HG02885 (cell line): ENCODE measurements at regions not wholly inside any gene's neighbourhood (a gene's known extent, or its start where the extent isn't known, plus 50 kb on each side); places are given as distances from the start of the nearest gene placed in this dataset.

ENCODE experiments used
- ATAC-seq: cut with Tn5 transposase; IDR thresholded peaks from one replicate; pipeline ENCODE4 v1.9.1; 2021; ENCODE audit warnings: mild to moderate bottlenecking; ENCODE audit not compliant: unreplicated experiment, poor library complexity

DNA sequence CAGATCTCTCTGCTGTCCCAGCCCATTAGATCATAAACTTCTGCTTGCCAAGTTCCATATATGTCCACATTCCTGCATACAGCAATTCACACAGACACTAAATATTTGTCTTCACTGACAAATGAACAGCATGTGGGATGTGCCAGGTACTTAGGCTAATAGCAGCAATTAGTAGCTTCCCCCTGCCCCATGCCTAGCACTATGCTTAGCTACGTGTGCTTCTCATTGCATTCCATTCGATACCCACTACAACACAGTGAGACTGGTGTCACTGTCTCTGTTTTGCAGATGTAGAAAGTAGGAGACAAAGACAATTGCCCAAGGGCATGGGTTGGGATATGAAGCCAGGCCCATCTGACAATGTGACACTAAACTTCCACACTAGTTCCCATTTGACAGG is 308.4 kb downstream of the BCL11B start:
- ATAC-seq = no peak

DNA sequence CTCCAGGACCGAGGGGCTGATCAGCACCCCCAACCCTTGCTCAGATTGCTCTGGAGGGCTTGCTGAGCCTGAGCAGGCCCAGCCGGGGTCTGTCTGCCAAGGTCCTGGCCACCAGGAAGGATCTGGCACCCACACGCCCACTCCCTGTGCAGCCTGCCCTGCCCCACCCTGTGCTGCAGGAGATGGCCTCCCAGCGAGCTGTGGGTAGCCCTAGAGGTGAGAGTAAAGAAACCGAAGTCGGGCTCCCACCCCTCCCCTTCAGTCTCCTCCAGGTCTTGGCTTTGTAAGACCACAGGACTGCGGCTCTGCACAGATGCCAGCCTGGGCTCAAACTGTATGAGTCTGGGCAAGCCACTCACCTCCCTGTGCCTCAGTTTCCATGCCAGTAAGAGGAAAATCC is 307.8 kb downstream of the BCL11B start:
- ATAC-seq = no peak

DNA sequence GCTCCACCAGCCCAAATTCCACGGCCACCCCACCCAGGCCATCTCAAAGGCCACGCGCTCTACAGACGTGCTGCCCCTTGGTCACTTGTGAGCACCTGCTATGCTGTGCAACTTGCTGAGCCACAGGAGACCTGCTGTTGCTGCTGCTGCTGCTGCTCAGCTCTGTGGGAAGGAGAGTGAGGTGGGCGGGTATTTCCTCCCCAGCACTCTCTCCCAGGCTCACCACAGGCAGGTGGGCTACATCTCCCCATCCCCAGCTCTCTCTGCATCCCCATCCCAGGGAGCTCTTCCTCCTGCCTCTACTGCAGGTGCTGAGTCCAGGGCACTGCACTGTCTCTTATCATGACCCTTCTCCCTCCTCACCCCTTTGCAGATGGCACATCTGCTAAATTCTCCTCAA is 306.9 kb downstream of the BCL11B start:
- no peak for ATAC-seq

DNA sequence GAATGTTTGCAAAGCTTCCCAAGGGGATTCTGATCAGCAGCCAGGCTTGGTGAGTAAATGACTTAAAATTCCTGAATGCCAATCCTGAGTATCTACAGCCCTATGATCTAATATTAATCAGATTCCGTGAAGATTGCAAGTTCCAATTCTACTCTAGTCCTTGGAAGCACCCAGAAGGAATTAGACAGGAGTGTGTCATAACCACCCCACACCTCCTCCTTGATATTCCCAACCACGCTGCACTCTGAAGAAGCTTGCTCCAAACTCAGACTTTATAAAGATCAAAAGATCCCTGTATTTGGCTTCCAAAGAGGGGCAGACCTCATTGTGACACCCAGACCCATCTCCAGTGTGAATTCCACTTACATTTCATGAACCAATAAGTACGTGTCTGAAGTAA is 306.0 kb downstream of the BCL11B start:
- ATAC-seq = no peak

DNA sequence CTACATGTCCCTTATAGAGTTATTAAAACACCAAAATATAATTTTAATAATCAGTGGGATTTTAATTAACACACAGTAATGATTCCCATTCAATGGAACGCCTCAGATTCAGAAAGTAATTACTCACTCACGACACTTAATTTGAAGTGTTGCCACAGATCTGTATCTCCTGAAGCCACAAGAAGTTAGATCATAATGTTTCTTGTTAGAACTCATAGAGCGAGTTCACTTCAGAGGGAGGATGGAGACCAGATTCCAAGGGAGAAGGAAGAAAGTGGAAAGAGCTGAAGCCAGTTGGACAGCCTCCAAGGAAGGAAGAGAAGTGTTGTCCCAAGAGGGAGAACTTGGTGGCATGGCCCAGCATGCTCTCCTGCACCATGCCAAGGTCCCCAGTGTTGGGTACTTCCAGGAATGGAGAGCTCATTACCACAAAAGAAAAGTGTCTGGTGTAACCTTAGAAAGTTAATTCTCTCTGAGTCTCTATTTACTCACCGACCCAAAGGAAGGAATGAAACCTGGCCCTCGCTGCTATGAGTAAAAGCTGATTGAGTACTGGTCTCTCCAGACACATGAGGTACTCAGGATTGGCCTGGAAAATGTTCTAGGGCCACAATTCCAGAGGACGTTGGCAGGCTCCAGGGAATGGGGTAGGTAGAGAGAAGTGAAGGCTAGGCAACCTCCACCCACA is 305.4 kb downstream of the BCL11B start:
- no peak for ATAC-seq

DNA sequence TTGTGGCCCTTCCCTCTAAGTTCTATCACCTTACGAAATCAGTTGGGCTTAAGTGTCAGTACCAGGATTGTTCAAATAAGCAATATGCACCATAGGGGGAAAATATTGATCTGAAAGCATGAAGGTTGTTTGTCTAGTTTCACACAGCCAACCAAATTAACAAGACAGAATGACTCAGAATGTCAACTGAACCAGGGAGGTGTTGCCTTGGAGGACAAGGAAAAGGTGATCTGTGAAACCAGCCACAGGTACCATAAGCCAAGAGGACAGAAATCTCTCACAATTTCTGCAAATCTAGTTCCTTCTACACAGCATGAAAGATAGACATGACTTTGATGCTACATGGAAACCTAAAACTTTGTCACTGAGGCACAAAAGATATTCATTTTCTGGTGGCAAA is 297.9 kb downstream of the BCL11B start:
- ATAC-seq = no peak

DNA sequence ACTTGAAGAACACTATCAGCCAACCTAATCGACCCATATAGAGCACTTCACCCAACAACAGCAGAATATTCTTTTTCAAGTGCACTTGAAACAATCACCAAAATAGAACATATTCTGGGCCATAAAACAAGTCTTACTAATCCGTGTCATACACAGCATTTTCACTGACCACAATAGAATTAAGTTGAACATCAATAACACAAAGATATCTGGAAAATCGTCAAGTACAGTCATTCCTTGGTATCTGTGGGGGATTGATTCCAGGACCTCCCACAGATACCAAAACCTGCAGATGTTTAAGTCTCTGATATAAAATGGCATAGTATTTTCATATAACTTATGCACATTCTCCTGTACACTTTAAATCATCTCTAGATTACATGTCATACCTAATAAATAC is 295.7 kb downstream of the BCL11B start:
- no peak for ATAC-seq

DNA sequence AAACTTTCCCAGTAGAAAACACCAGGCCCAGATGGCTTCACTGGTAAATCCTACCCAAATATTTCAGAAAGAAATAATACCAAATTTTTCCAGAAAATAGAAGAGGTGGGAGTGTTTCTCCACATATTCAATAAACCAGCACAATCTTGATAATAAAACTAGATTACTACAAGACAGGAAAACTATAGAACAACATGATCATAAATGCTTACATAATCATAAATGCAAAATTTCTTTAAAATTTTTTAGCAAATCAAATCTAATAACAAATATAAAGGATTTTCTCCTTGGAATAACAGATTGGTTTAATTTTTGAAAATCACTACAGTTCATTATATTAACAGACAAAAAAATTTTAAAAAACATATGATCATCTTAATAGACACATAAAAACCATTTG is 294.5 kb downstream of the BCL11B start:
- no peak for ATAC-seq

DNA sequence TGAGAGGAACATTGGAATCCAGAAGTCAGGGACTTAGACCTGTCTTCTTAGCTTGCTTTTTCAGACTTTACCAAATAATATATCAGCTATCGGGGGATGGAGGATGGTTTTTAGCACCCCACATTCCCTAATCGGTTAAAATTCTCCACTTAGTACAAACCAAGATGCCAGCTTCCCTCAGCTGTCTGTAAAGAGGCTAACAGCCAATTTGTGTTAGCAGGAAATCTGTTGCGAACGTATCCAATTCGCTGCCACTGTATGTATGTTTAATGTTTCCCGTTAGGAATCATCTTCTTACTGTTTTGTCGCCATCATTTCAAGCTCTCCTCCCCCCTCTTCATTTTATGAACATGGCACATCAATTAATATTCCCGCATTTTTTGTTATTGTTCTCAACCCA is 289.0 kb downstream of the BCL11B start:
- no peak for ATAC-seq

DNA sequence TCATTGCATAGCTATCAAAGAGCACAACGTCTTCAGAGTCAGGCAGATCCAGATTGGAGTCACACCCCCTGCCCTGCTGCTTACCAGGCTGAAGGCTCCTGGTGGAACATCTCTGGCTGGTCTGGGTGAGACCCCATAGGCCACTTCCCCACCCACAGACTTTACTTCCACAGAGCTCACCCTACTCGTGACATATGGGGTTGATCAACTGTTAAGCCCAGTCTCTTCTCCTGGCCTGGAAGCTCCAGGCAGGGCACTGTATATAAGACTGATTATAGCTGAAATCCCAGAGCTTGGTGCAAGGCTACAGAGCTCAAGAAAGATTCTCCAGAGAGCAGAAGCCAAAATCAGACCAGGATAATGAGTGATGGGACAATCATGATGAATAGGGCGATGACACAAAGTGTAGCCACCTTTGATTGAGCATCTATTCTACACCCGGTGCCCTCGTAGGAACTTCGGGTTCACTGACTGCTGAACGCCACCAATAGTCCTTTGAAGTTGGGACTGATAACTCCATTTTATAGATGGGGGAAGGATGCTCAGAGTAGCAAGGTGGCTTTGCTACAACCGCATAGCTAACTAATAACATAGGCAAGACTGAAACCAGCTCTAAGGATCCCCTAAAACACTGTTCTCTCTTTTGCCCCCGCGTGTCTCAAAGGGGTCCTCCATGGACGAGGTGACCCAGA is 287.8 kb downstream of the BCL11B start:
- ATAC-seq = no peak

DNA sequence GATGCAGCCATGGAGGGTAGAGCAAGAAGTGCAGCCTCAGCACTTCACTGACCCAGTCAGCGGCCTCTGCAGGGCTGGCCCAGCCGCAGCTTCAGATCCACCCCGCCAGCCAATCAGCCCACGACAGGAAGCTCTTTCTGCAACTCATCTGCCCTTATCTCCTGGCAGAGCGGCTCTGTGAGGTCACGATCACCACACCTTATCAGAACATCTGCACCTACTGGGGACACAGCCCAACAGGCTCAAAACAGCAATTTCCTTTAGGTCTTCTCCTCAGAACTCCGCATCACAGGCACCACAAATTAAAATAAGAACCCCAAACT is 287.3 kb downstream of the BCL11B start:
- no peak for ATAC-seq

DNA sequence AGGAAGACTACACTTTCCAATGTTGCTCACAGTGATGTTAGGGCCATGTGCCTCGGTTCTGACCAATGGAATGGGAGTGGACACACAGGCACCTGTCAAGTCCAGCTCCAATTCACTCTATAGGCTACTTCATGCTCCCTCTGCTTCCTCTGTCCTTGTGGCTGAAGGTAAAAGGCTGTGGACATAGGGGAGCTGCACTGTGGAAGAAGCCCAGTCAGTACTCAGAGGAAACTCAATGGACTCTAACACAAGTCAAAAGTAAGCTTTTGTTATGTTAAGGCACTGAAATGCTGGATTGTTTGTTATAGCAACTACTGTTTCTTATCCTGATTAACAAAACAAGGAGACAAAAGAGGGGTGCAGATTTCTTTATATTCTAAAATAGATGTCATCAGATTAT is 278.2 kb downstream of the BCL11B start:
- no peak for ATAC-seq

DNA sequence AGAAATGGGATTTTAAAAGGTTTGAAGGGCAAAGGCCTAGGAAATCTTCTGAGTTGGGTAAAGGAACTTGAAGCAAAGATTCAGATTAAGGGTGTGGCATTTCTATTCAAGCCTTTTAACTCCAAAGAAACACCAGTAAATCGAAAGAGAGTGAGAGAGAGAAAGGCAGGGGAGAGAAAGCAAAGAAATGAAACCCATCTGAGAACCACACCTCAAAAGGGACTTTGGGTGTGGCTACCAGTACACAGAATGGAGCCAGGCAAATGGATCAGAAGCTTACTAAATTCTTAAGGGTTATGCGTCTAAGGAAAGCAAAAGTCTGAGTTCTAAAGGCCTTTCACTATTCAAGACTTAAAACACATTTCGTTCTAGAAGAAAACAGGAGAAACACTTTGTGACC is 277.4 kb downstream of the BCL11B start:
- ATAC-seq = no peak

DNA sequence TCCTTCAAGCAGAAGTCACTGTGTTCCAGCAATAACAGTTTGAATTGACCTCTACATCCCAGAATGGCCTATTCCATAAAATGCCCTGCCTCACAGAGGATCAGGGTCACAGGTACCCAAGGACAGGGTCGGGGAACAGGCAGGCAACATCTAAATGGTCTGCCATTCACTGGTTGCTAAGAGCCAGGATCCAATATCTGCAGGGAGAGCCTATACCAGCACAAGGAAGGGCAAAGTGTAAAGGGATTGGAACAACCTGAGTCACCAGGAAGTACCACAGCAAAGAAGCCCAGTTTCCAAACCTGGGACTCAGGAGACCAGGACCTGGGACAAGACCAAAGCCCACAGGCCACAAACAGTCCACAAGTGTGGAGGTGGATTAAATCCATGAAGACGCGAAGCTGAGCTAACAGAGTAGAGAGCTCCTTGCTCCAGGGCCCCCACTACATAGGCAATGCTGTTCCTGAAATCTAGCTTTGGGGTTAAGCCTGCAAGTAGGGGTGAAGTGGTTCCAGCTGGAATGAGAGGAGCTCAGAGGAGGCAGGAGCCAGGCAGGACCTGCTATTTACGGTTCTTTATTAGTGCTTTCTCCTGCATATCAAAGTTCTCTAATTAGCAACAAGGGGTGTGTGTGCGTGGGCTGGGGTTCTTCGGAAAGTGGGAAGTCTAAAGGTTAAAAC is 274.3 kb downstream of the BCL11B start:
- ATAC-seq = no peak

DNA sequence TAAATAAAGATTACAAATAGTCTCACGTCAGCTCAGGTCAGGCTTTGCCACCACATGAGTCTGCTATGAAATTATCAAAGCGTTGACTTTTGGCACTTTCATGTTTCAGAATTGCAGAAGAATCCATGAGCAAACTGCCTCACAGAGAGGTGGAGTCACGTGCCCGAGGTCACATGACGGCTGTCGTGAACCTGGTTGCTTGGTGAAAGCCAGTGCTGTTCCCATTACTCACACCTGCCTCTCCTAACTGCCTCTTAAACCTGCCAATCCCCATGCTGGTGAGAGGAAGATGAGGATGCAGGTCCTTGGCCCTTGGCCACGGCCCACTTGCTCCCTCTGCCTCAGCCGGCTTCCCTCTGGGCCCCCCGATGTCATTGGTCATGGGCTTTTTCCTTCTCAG is 272.7 kb downstream of the BCL11B start:
- ATAC-seq = no peak

DNA sequence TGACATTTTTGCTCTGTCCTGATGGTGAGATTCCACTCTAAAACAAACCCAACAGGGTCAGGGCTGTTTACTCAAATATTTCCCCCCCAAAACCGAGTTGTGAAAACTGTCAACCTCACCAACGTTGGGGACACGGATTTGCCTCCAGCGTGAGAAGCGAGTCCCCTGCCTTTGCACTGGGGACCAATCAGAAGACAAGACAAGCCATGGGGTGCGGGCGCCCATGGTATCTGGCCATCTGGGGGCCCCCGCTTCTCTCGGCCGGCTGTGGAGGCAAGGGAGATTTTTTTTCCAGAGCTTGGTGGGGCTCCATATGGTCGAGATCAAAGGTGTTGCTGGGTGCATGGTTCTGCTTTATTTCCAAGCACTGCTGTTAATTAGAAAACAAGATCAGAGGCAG is 272.1 kb downstream of the BCL11B start:
- no peak for ATAC-seq

DNA sequence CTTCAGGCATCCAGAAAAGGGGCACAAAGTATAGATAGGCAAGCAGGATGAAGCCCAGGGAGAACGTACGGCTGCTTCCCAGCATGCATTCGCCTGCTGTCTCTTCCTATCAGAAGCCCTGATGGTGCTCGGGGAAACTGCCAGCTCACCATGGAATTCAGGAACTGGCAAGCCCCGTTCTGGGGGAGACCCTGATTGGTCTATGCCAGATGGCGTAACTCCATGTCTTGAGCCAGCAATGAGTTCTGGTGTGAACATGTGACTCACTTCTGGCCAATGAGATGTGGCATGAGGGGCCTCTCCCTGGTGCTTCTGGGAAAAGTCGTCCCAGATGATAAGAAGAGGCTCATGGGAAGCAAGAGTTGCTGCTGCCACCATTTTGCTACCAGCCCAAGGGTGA is 270.8 kb downstream of the BCL11B start:
- no peak for ATAC-seq

DNA sequence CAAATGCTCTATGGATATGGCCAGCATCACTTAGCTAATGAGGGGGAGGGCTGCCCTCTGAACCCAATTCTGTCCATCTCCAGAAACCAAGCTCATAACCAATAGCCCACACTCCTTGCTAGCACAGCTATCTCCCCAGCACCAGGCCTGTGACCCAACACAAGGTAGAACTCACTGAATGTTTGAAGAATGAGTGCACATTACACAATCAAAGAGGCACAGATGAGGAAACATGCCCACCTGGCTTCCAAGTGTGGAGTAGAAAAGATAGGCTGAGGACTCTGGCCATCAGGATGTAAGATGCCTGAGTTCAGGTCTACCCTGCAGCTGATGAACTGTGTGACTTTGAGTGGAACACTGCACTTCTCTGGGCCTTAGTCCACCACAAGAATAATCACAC is 268.4 kb downstream of the BCL11B start:
- no peak for ATAC-seq

DNA sequence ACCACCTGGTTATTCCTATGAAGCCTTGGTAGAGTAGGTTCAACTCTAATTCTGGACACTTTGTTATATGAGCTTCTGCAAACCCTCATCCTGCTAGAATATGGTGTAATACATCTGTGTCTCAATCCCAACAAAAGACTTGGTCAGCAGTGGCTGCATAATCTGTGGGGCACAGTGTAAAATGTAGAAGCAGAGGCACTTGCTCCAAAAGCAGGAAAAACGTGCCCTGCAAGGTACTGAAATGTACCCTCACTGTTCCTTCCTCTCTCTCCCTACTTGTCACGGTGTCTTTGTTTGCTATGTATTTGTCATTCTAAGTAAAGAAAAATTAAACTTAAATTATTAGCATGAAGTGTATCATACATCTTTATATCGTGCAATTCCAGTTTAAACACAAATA is 267.9 kb downstream of the BCL11B start:
- no peak for ATAC-seq

DNA sequence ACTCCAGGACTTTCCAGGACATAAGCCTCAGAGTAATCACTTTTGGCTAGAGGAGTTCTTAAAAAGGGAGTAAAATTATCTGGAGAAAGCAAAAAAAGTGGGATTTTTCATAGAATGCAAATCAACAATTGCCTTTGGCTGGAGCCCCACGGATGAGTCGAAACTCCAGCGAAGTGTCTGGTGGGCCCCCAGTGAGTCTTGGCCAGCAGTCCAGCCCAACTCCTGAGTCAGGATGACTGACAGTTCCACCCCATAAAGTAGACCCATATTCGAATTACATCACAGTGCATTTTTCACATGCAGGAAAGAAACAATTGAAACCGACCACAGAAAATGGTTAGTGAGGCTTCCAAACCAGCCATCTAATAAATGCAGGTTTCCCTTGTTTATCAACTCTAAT is 265.7 kb downstream of the BCL11B start:
- no peak for ATAC-seq

DNA sequence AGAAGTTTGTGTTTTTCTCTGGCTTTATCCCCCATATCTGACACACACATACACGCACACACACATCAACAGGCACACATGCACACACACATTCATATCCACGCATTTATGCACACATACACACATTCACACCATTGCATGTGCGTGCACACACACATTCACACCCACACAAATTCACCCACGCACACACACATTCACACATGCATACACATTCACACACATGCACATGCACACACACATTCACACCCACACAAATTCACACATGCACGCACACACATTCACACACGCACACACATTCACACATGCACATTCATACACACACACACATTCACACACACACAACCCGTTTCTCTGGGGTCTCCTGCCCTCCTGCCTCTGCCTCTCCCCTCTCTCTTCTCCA is 264.2 kb downstream of the BCL11B start:
- ATAC-seq = no peak

DNA sequence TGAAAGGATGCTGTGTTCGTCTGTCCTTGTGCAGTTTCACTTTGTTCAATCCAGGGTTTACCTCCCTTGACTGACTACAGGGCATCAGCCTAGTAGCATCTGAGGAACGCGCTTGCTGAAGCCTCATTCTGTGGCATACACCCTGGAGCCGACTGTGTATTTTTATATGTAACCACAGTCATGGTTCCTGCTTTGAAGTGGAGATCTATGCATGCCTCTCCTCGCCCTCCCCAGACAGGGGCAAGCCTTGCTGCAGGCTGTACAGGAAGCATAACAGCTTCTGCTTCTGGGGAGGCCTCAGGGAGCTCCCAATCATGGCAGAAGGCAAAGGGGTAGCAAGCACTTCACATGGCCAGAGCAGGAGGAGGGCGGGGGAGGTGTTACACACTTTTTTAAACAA is 262.1 kb downstream of the BCL11B start:
- no peak for ATAC-seq
